Sigmoid colon (tissue), 6 donors: ENCODE measurements at regions not wholly inside any gene's neighbourhood (a gene's known extent, or its start where the extent isn't known, plus 50 kb on each side); places are given as distances from the start of the nearest gene placed in this dataset.
"Not testable (repeated sequence)": the region's sequence is repeated elsewhere in the genome, so short reads cannot be mapped to it uniquely, and the experiment has no call there.

ENCODE experiments used
- DNase-seq: peaks from one replicate; pipeline ENCODE4 v3.0.0-alpha.2; 2019
- H3K27ac ChIP-seq, 4 donors: fragments of 200-600 bp; sonication (generic); one replicate each; pipeline ENCODE4 v1.5.1; 2016 to 2019; ENCODE audit warnings: mild to moderate bottlenecking in 1 of 4
- H3K27me3 ChIP-seq, 3 donors: fragments of 200-600 bp; sonication (generic); one replicate each; pipeline ENCODE4 v1.5.1; 2019; ENCODE audit warnings: mild to moderate bottlenecking in 1 of 3
- H3K36me3 ChIP-seq, 4 donors: fragments of 200-600 bp; sonication (generic); one replicate each; pipeline ENCODE4 v1.5.1; 2016 to 2019
- H3K4me1 ChIP-seq, 4 donors: fragments of 200-600 bp; sonication (generic); one replicate each; pipeline ENCODE4 v1.5.1; 2017 to 2019
- H3K4me3 ChIP-seq, 4 donors: fragments of 200-600 bp; sonication (generic); one replicate each; pipeline ENCODE4 v1.5.1; 2017 to 2019; ENCODE audit warnings: mild to moderate bottlenecking in 2 of 4, moderate library complexity in 1 of 4
- H3K9me3 ChIP-seq, 4 donors: fragments of 200-600 bp in 3 of 4; sonication (generic) in 3 of 4; one replicate each; pipeline versions ENCODE4 v1.5.1 to v1.6.1; 2013 to 2019
- EP300 ChIP-seq, 4 donors: sonication (generic); formaldehyde crosslinking; IDR thresholded peaks; one replicate each; pipeline ENCODE4 v1.6.1; 2017; ENCODE audit warnings: antibody characterized with exemption in 4 of 4
- POLR2A ChIP-seq, 2 donors: fragments of 450-650 bp; IDR thresholded peaks; one replicate each; pipeline ENCODE4 v1.6.1; 2016; ENCODE audit warnings: antibody characterized with exemption in 2 of 2, mild to moderate bottlenecking in 2 of 2, moderate library complexity in 2 of 2
- POLR2AphosphoS5 ChIP-seq, 4 donors: sonication (generic); formaldehyde crosslinking; IDR thresholded peaks; one replicate each; pipeline ENCODE4 v1.6.1; 2017; ENCODE audit warnings: antibody characterized with exemption in 4 of 4
- WGBS, 2 donors: extraction: QIAGEN DNeasy Blood & Tissue Kit; methylation state at CpG; one replicate each; pipeline ENCODE4 v1.1.7; 2013; 5-methylcytosine and 5-hydroxymethylcytosine counted together
- intact Hi-C: fragments of 100-400 bp; cut with DNase I; formaldehyde crosslinking; loops from one replicate; pipeline ENCODE4 v1.15.1; 2023
- TF ChIP-seq, protein P1 (sequence below), 4 experiments: fragments of 450-650 bp in 3 of 4; fragments of 200-600 bp in 1 of 4; IDR thresholded peaks; one replicate each; pipeline ENCODE4 v1.5.1; 2016 to 2019; ENCODE audit warnings: antibody characterized with exemption in 4 of 4, mild to moderate bottlenecking in 3 of 4, moderate library complexity in 2 of 4
- donor health status: healthy with polysubstance abuse.
- donor health status: healthy.

DNA sequence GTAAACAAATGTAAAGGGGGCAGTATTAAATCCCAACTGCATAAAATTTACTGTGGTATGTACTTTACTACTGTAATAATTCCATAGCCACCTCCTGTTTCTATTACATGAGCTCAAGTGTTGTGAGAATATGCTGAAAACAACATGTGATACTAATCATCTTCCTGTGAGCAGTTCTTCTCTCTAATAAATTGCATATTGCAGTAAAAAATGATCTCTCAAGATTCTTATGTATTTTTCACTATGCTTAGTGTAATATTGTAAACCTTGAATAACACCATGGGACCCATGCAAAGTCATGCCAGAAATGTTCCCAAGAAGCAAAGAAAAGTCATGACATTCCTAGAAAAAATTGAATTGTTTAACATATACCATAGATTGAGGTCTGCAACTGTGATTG is 133.0 kb upstream of the ATXN1 start:
- Histone ChIP-seq H3K4me3 (no peak overlapping the region), H3K27ac (no peak overlapping the region), H3K36me3 (no peaks in the 10 kb centered on the region), H3K27me3 (no peaks in the 10 kb centered on the region), H3K9me3 (peaks cover 0 to 7% (median 0%) of the 10 kb centered on the region in 4 donors), H3K4me1 (no peaks in the 10 kb centered on the region)
- TF ChIP-seq, protein P1, sequence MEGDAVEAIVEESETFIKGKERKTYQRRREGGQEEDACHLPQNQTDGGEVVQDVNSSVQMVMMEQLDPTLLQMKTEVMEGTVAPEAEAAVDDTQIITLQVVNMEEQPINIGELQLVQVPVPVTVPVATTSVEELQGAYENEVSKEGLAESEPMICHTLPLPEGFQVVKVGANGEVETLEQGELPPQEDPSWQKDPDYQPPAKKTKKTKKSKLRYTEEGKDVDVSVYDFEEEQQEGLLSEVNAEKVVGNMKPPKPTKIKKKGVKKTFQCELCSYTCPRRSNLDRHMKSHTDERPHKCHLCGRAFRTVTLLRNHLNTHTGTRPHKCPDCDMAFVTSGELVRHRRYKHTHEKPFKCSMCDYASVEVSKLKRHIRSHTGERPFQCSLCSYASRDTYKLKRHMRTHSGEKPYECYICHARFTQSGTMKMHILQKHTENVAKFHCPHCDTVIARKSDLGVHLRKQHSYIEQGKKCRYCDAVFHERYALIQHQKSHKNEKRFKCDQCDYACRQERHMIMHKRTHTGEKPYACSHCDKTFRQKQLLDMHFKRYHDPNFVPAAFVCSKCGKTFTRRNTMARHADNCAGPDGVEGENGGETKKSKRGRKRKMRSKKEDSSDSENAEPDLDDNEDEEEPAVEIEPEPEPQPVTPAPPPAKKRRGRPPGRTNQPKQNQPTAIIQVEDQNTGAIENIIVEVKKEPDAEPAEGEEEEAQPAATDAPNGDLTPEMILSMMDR (IDR thresholded peaks at IDR 0.05), result no peak
- no peak for TF ChIP-seq POLR2A (IDR thresholded peaks at IDR 0.05)
- TF ChIP-seq POLR2AphosphoS5 (IDR thresholded peaks at IDR 0.05), result no peak
- no peak for TF ChIP-seq EP300 (IDR thresholded peaks at IDR 0.05)
- intact Hi-C loops, result no loop called here
- no peak for DNase-seq

DNA sequence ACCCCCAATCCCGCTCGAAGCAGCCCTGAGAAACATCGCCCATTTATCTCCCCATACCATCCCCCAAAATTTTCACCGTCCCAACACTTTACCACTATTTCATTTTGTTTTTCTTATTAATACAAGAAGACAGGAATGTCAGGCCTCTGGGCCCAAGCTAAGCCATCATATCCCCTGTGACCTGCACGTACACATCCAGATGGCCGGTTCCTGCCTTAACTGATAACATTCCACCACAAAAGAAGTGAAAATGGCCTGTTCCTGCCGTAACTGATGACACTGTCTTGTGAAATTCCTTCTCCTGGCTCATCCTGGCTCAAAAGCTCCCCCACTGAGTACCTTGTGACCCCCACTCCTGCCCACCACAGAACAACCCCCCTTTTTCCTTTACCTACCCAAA is 129.8 kb upstream of the ATXN1 start:
- H3K27me3 ChIP-seq, intact Hi-C loops, DNase-seq, H3K4me3 ChIP-seq, H3K36me3 ChIP-seq, H3K27ac ChIP-seq, H3K4me1 ChIP-seq, H3K9me3 ChIP-seq: not testable (repeated sequence)
- WGBS, 2 donors, result 95% methylated on average over 7 of the region's 7 CpGs

DNA sequence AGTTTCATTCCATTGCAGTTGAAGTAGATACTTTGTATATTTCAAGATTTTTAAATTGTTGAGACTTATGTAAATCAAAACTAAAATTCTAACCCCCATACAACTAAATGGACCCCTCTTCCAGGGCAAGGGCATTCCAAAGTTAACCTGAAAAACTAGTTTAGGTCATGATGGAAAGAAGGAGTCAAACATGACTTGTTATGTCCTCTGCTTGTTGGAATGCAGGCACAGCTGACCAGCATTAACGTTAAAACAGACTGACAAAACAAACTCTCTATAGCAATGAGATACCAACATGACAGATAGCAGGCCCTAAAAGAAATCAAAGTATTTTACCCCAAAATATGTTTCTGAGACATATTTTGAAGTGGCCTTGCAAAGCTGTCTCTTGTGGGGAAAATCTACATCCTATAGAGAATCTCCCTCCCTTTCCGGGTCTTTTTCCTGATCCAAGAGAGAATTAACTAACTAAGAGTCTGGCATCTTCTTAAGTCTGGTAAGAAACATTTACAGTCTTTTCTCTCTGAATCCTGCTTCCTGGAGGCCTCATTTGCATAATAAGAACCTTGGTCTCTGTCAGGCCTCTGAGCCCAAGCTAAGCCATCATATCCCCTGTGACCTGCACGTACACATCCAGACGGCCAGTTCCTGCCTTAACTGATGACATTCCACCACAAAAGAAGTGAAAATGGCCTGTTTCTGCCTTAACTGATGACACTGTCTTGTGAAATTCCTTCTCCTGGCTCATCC is 124.3 kb upstream of the ATXN1 start:
- Histone ChIP-seq H3K9me3 (no peaks in the 10 kb centered on the region), H3K27me3 (no peaks in the 10 kb centered on the region), H3K4me1 (no peaks in the 10 kb centered on the region), H3K4me3 (no peak overlapping the region), H3K36me3 (no peaks in the 10 kb centered on the region), H3K27ac (no peak overlapping the region)
- no peak for TF ChIP-seq POLR2AphosphoS5 (IDR thresholded peaks at IDR 0.05)
- TF ChIP-seq, protein P1 (IDR thresholded peaks at IDR 0.05), result no peak
- no peak for TF ChIP-seq EP300 (IDR thresholded peaks at IDR 0.05)
- no peak for TF ChIP-seq POLR2A (IDR thresholded peaks at IDR 0.05)
- 80 to 84% methylated on average over 4 of the region's 4 CpGs for WGBS, 2 donors
- intact Hi-C loops, result no loop called here
- DNase-seq, result no peak

DNA sequence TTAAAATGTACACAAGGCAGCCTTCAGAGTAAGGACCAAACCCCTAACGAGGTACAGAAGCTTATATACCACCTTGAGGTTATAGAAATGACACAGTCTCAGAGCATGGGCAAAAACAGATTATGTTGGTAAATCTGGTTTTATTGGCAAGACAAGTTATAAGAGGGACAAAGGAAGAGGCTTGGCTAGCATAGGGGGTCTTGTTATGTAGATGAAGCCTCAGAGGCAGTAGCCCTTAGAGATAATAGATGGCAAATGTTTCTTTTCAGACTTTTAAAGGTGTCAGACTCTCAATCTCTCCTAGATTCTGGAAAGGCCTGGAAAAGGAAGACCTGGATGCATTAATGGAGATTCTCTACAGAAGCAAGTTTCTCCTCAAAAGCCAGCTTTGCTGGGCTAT is 123.3 kb upstream of the ATXN1 start:
- H3K4me3 ChIP-seq, result no peak overlapping the region
- WGBS, 2 donors, result 88% methylated on average over 1 of the region's 1 CpG
- no peaks in the 10 kb centered on the region for H3K27me3 ChIP-seq
- intact Hi-C loops, result no loop called here
- no peaks in the 10 kb centered on the region for H3K36me3 ChIP-seq
- H3K4me1 ChIP-seq, result no peaks in the 10 kb centered on the region
- H3K27ac ChIP-seq, result no peak overlapping the region
- no peaks in the 10 kb centered on the region for H3K9me3 ChIP-seq
- no peak for DNase-seq
- no peak for TF ChIP-seq POLR2A (IDR thresholded peaks at IDR 0.05)
- TF ChIP-seq, protein P1 (IDR thresholded peaks at IDR 0.05), result no peak
- no peak for TF ChIP-seq EP300 (IDR thresholded peaks at IDR 0.05)
- no peak for TF ChIP-seq POLR2AphosphoS5 (IDR thresholded peaks at IDR 0.05)

DNA sequence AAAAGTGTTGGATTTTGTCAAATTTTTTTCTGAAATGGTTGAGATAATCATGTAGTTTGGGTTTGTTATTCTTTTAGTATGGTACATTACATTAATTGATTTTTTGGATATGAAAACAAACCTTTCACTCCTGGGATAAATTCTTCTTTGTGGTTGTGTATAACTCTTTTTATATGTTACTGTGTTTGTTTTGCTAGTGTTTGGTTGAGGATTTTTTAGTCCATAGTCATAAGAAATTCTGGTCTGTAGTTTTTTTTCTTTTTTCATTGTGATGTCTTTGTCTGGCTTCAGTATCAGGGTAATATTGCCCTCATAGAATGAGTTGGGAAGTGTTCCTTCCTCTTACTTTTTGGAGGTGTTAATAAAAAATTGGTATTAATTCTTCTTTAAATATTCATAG is 122.2 kb upstream of the ATXN1 start:
- H3K4me1 ChIP-seq, result no peaks in the 10 kb centered on the region
- no peaks in the 10 kb centered on the region for H3K36me3 ChIP-seq
- TF ChIP-seq POLR2A (IDR thresholded peaks at IDR 0.05), result no peak
- intact Hi-C loops, result no loop called here
- no peaks in the 10 kb centered on the region for H3K9me3 ChIP-seq
- DNase-seq, result no peak
- no peaks in the 10 kb centered on the region for H3K27me3 ChIP-seq
- H3K4me3 ChIP-seq, result no peak overlapping the region
- H3K27ac ChIP-seq, result no peak overlapping the region

DNA sequence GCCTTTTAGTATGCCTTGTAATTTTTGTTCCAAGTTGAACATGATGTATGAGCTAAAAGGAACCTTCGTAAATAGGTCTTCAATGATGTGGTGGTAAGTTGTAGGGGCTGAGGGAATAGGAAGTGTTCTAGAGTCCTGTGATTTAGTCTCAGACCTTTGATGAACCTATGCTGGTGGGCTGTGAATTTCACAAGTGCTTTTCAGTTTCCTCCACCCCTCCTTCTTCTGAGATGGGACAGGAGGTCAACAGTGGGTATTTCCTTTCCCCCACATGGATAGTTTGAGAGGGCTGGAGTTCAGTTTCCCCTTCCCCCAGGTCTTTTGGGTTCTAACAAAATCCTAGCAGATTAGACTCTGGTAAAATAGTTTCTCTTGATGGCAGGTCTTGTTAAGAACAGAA is 121.0 kb upstream of the ATXN1 start:
- DNase-seq, result no peak
- Histone ChIP-seq H3K36me3 (no peaks in the 10 kb centered on the region), H3K4me1 (no peaks in the 10 kb centered on the region), H3K4me3 (no peak overlapping the region), H3K27ac (no peak overlapping the region), H3K27me3 (no peaks in the 10 kb centered on the region), H3K9me3 (peaks cover 0 to 2% (median 0%) of the 10 kb centered on the region in 4 donors)
- intact Hi-C loops, result no loop called here
- TF ChIP-seq EP300 (IDR thresholded peaks at IDR 0.05), result no peak
- TF ChIP-seq POLR2A (IDR thresholded peaks at IDR 0.05), result no peak
- TF ChIP-seq, protein P1 (IDR thresholded peaks at IDR 0.05), result no peak
- no peak for TF ChIP-seq POLR2AphosphoS5 (IDR thresholded peaks at IDR 0.05)
- 83 to 93% methylated on average over 1 of the region's 1 CpG for whole genome bisulfite sequencing, 2 donors

DNA sequence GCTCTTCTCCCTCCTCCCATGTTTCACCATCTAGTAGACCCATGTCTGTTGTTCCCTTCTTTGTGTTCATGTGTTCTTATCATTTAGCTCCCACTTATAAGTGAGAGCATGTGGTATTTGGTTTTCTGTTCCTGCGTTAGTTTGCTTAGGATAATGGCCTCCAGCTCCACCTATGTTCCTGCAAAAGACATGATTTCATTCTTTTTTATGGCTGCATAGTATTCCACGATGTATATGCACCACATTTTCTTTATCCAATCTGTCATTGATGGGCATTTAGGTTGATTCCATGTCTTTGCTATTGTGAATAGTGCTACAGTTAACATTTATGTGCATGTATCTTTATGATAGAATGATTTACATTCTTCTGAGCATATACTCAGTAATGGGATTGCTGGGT is 115.6 kb upstream of the ATXN1 start:
- H3K4me1 ChIP-seq, DNase-seq, H3K9me3 ChIP-seq, H3K27me3 ChIP-seq, H3K4me3 ChIP-seq, intact Hi-C loops, H3K27ac ChIP-seq, H3K36me3 ChIP-seq: not testable (repeated sequence)
- 88 to 92% methylated on average over 2 of the region's 2 CpGs for WGBS, 2 donors
